ENCODE measurements at regions not wholly inside any gene's neighbourhood (a gene's known extent, or its start where the extent isn't known, plus 50 kb on each side); places are given as distances from the start of the nearest gene placed in this dataset.

DNA sequence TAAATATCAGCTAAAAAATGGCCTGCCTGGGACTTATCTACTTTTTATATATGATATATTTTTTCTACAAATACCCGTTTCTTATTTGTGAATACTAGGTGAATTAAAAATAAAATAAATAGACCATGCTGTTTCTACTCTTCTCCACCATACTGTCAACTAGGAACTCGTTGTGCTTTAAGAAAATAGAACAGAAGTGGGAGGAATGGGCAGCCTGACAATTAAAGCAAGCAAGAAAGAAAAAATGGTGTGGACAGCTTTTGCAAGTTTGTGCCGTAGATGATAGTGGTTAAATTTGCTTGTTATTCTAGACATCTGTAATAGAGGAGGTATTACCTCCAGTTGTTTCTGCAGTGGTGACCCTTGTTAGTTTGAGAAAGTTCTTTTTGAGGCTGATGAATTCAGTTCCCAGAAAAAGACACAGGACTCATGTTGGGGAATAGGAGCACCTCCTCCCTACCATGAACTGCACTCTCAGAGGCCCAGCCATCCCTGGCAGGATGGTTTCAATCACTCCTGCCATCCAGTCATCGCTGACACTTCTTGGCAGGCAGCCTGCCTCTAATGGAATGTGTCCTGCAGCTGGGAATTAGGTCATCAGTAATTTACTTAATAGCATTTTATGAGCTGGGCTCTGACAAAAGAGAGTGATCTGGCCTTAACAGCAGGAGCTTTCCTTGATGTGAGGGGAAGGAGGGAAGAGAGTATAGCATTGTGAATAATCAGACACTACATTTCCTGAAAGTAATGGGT lies 105.0 kb upstream of the GAP43 start:
- peak; percentile 99 for DNase-seq (ENCODE audit: low spot score)
- Histone ChIP-seq H3K4me1 (ENCODE audit: insufficient read depth, low read length, poor library complexity, severe bottlenecking) (peaks cover 28% of the 10 kb centered on the region), H3K36me3 (ENCODE audit: insufficient read depth, low read length, poor library complexity, severe bottlenecking) (no peaks in the 10 kb centered on the region), H3K9me3 (ENCODE audit: low read depth, low read length, poor library complexity, severe bottlenecking) (no peaks in the 10 kb centered on the region), H3K27me3 (replicated peaks; ENCODE audit: insufficient read depth, low read depth, low read length, poor library complexity) (no peaks in the 10 kb centered on the region), H3K27ac (ENCODE audit: low read depth, low read length, poor library complexity, severe bottlenecking) (peak overlapping the region; percentile 59), H3K4me3 (ENCODE audit: low read depth, low read length, poor library complexity, severe bottlenecking) (no peak overlapping the region)
- intact Hi-C loops (cut with micrococcal nuclease; ENCODE audit: unreplicated experiment), result no loop called here
- POLR2A ChIA-PET (ENCODE audit: low non-redundant PET), result no interaction called here
- TF ChIP-seq, protein P1, sequence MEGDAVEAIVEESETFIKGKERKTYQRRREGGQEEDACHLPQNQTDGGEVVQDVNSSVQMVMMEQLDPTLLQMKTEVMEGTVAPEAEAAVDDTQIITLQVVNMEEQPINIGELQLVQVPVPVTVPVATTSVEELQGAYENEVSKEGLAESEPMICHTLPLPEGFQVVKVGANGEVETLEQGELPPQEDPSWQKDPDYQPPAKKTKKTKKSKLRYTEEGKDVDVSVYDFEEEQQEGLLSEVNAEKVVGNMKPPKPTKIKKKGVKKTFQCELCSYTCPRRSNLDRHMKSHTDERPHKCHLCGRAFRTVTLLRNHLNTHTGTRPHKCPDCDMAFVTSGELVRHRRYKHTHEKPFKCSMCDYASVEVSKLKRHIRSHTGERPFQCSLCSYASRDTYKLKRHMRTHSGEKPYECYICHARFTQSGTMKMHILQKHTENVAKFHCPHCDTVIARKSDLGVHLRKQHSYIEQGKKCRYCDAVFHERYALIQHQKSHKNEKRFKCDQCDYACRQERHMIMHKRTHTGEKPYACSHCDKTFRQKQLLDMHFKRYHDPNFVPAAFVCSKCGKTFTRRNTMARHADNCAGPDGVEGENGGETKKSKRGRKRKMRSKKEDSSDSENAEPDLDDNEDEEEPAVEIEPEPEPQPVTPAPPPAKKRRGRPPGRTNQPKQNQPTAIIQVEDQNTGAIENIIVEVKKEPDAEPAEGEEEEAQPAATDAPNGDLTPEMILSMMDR (conservative IDR thresholded peaks at IDR 0.05; ENCODE audit: low read depth, low read length), result no peak
- no peak for TF ChIP-seq EZH2 (IDR thresholded peaks at IDR 0.05; ENCODE audit: borderline replicate concordance, low read depth, low read length, poor library complexity, severe bottlenecking)
- BruUV-seq (replicated peaks), result no TSS peak
- CTCF ChIA-PET, result interaction anchor here (0.6 to 1.0 kb wide), 2 partner anchors 18 to 30 kb away, joined by 3 read pairs; no protein-coding TSS in a partner anchor

DNA sequence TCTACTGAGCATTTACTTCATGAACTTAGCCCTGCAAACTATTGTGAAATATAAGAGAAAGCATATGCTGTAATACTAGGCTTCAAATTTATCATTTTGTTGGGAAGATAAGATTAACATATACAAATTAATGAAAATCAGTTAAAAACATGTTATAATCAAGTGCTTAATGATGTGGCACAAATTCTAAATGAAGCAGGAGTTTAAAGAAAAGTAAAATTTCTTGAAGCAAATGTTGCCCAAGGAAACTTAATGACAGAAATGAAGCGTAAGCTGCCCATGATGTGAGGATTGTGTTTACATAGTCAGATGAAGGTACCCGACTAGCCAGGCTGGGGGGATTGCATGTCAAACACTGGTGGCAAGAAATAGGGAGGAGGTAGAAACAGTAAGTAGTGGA lies 103.1 kb upstream of the GAP43 start:
- Histone ChIP-seq H3K9me3 (ENCODE audit: low read depth, low read length, poor library complexity, severe bottlenecking) (no peaks in the 10 kb centered on the region), H3K4me1 (ENCODE audit: insufficient read depth, low read length, poor library complexity, severe bottlenecking) (peaks cover 26% of the 10 kb centered on the region), H3K36me3 (ENCODE audit: insufficient read depth, low read length, poor library complexity, severe bottlenecking) (no peaks in the 10 kb centered on the region), H3K4me3 (ENCODE audit: low read depth, low read length, poor library complexity, severe bottlenecking) (no peak overlapping the region), H3K27ac (ENCODE audit: low read depth, low read length, poor library complexity, severe bottlenecking) (no peak overlapping the region), H3K27me3 (replicated peaks; ENCODE audit: insufficient read depth, low read depth, low read length, poor library complexity) (no peaks in the 10 kb centered on the region)
- no peak for TF ChIP-seq EZH2 (IDR thresholded peaks at IDR 0.05; ENCODE audit: borderline replicate concordance, low read depth, low read length, poor library complexity, severe bottlenecking)
- TF ChIP-seq, protein P1 (conservative IDR thresholded peaks at IDR 0.05; ENCODE audit: low read depth, low read length), result no peak
- ChIA-PET POLR2A (ENCODE audit: low non-redundant PET) (no interaction called here), CTCF (no interaction called here)
- intact Hi-C loops (cut with micrococcal nuclease; ENCODE audit: unreplicated experiment), result no loop called here
- BruUV-seq (replicated peaks), result no TSS peak
- no peak for DNase-seq (ENCODE audit: low spot score)

DNA sequence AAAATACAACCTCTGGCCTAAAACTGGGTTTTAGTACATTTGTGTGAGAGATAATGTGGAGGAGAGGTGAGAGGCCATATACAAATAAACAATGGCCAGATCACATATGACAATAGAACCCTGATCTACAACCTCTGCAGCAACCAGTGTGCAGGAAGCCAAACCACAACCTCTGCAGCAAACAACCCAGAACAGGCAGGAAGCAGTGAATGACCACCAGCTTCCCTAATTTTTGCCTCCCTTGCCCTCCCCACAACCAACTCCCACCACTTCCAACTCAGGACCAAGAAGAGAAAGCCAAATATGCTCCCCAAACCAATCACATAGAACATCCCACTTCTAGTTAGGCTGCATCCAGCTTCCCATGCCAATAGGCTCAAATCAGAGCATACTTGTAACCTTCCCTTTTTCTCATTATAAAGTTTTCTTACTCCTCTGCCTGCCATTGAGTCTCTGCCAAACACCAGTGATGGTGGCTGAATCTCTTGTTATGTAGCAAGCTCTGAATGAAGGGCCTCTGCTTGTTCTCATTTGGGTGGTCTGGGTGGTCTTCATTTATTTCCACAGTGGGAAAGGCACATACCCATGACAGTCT lies 102.6 kb upstream of the GAP43 start:
- no peak overlapping the region for H3K27ac ChIP-seq (ENCODE audit: low read depth, low read length, poor library complexity, severe bottlenecking)
- H3K9me3 ChIP-seq (ENCODE audit: low read depth, low read length, poor library complexity, severe bottlenecking), result no peaks in the 10 kb centered on the region
- TF ChIP-seq, protein P1 (conservative IDR thresholded peaks at IDR 0.05; ENCODE audit: low read depth, low read length), result no peak
- TF ChIP-seq EZH2 (IDR thresholded peaks at IDR 0.05; ENCODE audit: borderline replicate concordance, low read depth, low read length, poor library complexity, severe bottlenecking), result no peak
- intact Hi-C loops (cut with micrococcal nuclease; ENCODE audit: unreplicated experiment), result no loop called here
- H3K27me3 ChIP-seq (replicated peaks; ENCODE audit: insufficient read depth, low read depth, low read length, poor library complexity), result no peaks in the 10 kb centered on the region
- ChIA-PET POLR2A (ENCODE audit: low non-redundant PET) (no interaction called here), CTCF (no interaction called here)
- no peak overlapping the region for H3K4me3 ChIP-seq (ENCODE audit: low read depth, low read length, poor library complexity, severe bottlenecking)
- no peak for DNase-seq (ENCODE audit: low spot score)
- no TSS peak for BruUV-seq (replicated peaks)
- H3K36me3 ChIP-seq (ENCODE audit: insufficient read depth, low read length, poor library complexity, severe bottlenecking), result no peaks in the 10 kb centered on the region
- peaks cover 30% of the 10 kb centered on the region for H3K4me1 ChIP-seq (ENCODE audit: insufficient read depth, low read length, poor library complexity, severe bottlenecking)

Measured in A673 (cell line).